Upper lobe of left lung (tissue), 6 donors: ENCODE measurements at regions not wholly inside any gene's neighbourhood (a gene's known extent, or its start where the extent isn't known, plus 50 kb on each side); places are given as distances from the start of the nearest gene placed in this dataset.

Experiments used
- ATAC-seq, 2 donors: fragments of 200-7000 bp; cut with Tn5 transposase; one replicate each; pipeline ENCODE4 v1.9.1; 2022; ENCODE audit warnings: mild to moderate bottlenecking in 2 of 2, moderate library complexity in 2 of 2; ENCODE audit not compliant: low FRiP score in 2 of 2
- DNase-seq, 2 donors: peaks; one replicate each; pipeline ENCODE4 v3.0.0-alpha.2; 2019 to 2020
- H3K27ac ChIP-seq, 4 donors: fragments of 200-600 bp; sonication (generic); one replicate each; pipeline ENCODE4 v1.5.1; 2016 to 2019
- H3K27me3 ChIP-seq, 4 donors: fragments of 200-600 bp; sonication (generic); one replicate each; pipeline ENCODE4 v1.5.1; 2017 to 2019
- H3K36me3 ChIP-seq, 4 donors: fragments of 200-600 bp; sonication (generic); one replicate each; pipeline ENCODE4 v1.5.1; 2016 to 2019
- H3K4me1 ChIP-seq, 4 donors: fragments of 200-600 bp; sonication (generic); one replicate each; pipeline ENCODE4 v1.5.1; 2018 to 2019
- H3K4me3 ChIP-seq, 4 donors: fragments of 200-600 bp; sonication (generic); one replicate each; pipeline ENCODE4 v1.5.1; 2017 to 2019; ENCODE audit warnings: mild to moderate bottlenecking in 2 of 4, moderate library complexity in 1 of 4
- H3K9me3 ChIP-seq, 4 donors: fragments of 200-600 bp; sonication (generic); one replicate each; pipeline ENCODE4 v1.5.1; 2018 to 2019
- CTCF ChIP-seq, 6 experiments: fragments of 450-650 bp in 4 of 6; fragments of 200-600 bp in 2 of 6; sonication (generic) in 2 of 6; IDR thresholded peaks; one replicate each; pipeline ENCODE4 v1.5.1; 2016 to 2019; ENCODE audit warnings: antibody characterized with exemption in 6 of 6
- EP300 ChIP-seq, 4 donors: sonication (generic); formaldehyde crosslinking; IDR thresholded peaks; one replicate each; pipeline ENCODE4 v1.5.1; 2017; ENCODE audit warnings: antibody characterized with exemption in 4 of 4, control low read depth in 2 of 4
- POLR2A ChIP-seq, 4 donors: fragments of 450-650 bp; IDR thresholded peaks; one replicate each; pipeline ENCODE4 v1.5.1; 2016 to 2017; ENCODE audit warnings: antibody characterized with exemption in 4 of 4, mild to moderate bottlenecking in 2 of 4
- POLR2AphosphoS5 ChIP-seq, 2 donors: sonication (generic); formaldehyde crosslinking; IDR thresholded peaks; one replicate each; pipeline ENCODE4 v1.5.1; 2017; ENCODE audit warnings: antibody characterized with exemption in 2 of 2
- WGBS, 2 donors: methylation state at CpG; one replicate each; pipeline ENCODE4 v1.1.5; 2017 to 2018; 5-methylcytosine and 5-hydroxymethylcytosine counted together
- donor health status: DM: no; HTN: no; CAD: no; lungs with moderate emphysema.
- donor health status: DM: no; HTN: yes; CAD: no; lungs with severe emphysema.

GRCh38 chr22:49483946-49484345, 343.7 kb downstream of the BRD1 start:
- WGBS, 2 donors: 92 to 94% methylated on average over 6 of the region's 6 CpGs
- no peak for DNase-seq
- H3K27me3 ChIP-seq: no peaks in the 10 kb centered on the region
- H3K4me3 ChIP-seq: no peak overlapping the region
- H3K4me1 ChIP-seq: peaks cover 0 to 13% (median 9%) of the 10 kb centered on the region in 4 donors
- H3K27ac ChIP-seq: no peak overlapping the region
- TF ChIP-seq CTCF (IDR thresholded peaks at IDR 0.05) (no peak), EP300 (IDR thresholded peaks at IDR 0.05) (no peak), POLR2A (IDR thresholded peaks at IDR 0.05) (no peak), POLR2AphosphoS5 (IDR thresholded peaks at IDR 0.05) (no peak)
- no peaks in the 10 kb centered on the region for H3K9me3 ChIP-seq
- no peaks in the 10 kb centered on the region for H3K36me3 ChIP-seq
- no peak for ATAC-seq

- Histone ChIP-seq H3K36me3 (no peaks in the 10 kb centered on the region), H3K4me1 (peaks cover 0 to 13% (median 9%) of the 10 kb centered on the region in 4 donors), H3K27ac (no peak overlapping the region), H3K4me3 (no peak overlapping the region), H3K9me3 (no peaks in the 10 kb centered on the region), H3K27me3 (no peaks in the 10 kb centered on the region)
- ATAC-seq (no peak), DNase-seq (peak in 1 of 2 donors; percentile 45)
- TF ChIP-seq CTCF (IDR thresholded peaks at IDR 0.05) (no peak), EP300 (IDR thresholded peaks at IDR 0.05) (no peak)
- WGBS, 2 donors: 87 to 90% methylated on average over 17 of the region's 17 CpGs
These were observed 344.3 kb downstream of the BRD1 start for GRCh38 chr22:49483281-49483870.

- Histone ChIP-seq H3K27ac (no peak overlapping the region), H3K4me1 (peaks cover 0 to 13% (median 9%) of the 10 kb centered on the region in 4 donors), H3K36me3 (no peaks in the 10 kb centered on the region), H3K4me3 (no peak overlapping the region), H3K9me3 (no peaks in the 10 kb centered on the region), H3K27me3 (no peaks in the 10 kb centered on the region)
- ATAC-seq (no peak), DNase-seq (no peak)
- TF ChIP-seq CTCF (IDR thresholded peaks at IDR 0.05) (no peak), POLR2AphosphoS5 (IDR thresholded peaks at IDR 0.05) (no peak), POLR2A (IDR thresholded peaks at IDR 0.05) (no peak), EP300 (IDR thresholded peaks at IDR 0.05) (no peak)
- WGBS, 2 donors: 87 to 88% methylated on average over 12 to 13 of the region's 13 CpGs
These were observed 344.9 kb downstream of the BRD1 start for GRCh38 chr22:49482811-49483210.

GRCh38 chr22:49481659-49482399, 345.8 kb downstream of the BRD1 start:
- H3K27me3 ChIP-seq: no peaks in the 10 kb centered on the region
- ATAC-seq: peak in 1 of 2 donors; percentile 23
- 30 to 41% methylated on average over 23 to 35 of the region's 35 CpGs for WGBS, 2 donors

More at GRCh38 chr22:49481659-49482399, 345.8 kb downstream of the BRD1 start:
- peak overlapping the region in 2 of 4 donors; percentile 8 to 35 for H3K4me3 ChIP-seq
- peak in 1 of 2 donors; percentile 51 for DNase-seq
- TF ChIP-seq CTCF (IDR thresholded peaks at IDR 0.05): no peak
- no peak for TF ChIP-seq EP300 (IDR thresholded peaks at IDR 0.05)
- no peak for TF ChIP-seq POLR2A (IDR thresholded peaks at IDR 0.05)
- no peak for TF ChIP-seq POLR2AphosphoS5 (IDR thresholded peaks at IDR 0.05)
- H3K4me1 ChIP-seq: peaks cover 0 to 13% (median 9%) of the 10 kb centered on the region in 4 donors
- no peaks in the 10 kb centered on the region for H3K9me3 ChIP-seq
- no peaks in the 10 kb centered on the region for H3K36me3 ChIP-seq
- no peak overlapping the region for H3K27ac ChIP-seq
